GM19328 (cell line): ENCODE measurements at regions not wholly inside any gene's neighbourhood (a gene's known extent, or its start where the extent isn't known, plus 50 kb on each side); places are given as distances from the start of the nearest gene placed in this dataset.

Experiments used
- ATAC-seq: cut with Tn5 transposase; IDR thresholded peaks from one replicate; pipeline ENCODE4 v1.9.1; 2021; ENCODE audit warnings: mild to moderate bottlenecking, moderate library complexity; ENCODE audit not compliant: unreplicated experiment

DNA sequence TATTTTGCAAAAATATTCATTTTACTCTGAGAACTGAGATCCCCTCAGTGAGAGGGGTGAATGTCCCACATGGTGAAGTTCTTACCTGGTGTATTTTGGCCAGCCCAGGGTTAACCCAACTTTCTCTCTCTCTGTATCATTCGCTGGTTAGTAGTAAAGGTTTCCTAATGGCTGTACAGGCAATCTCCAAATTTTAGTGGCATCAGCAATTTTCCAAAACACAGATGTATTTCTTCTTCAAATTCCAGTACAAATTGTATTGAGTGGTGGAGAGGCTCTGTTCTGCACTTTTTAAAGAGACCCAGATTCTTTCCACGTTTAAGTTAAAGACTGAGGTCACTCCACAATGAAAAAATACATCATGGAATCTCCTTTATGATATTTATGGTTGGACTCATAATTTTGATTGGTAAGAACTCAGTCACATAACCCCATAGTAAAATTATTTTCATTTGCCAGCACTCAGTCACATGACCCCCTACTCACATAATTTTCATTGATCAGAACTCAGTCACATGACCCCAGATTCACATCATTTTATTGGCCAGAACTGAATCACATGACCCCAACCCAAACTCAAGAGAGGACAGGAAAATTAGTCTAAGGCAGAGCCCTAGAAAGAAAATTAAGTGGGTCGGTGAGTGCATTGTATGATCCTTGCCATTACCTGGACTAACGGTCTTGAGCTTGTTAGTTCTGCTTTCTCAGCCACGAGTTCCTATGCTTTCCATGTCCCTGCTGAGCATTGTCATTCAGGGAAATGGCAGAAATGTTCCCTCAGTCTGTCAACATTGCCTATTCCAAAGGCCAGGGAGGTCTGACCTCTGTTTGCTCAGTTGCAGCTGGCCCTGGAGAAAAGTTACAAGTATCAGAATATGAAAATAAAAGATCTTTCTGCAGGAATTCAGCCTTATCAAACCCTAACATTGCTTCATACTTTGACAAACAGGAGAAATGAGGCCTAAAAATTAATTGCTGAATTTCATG lies 1536.2 kb downstream of the AACS start:
- no peak for ATAC-seq

GRCh38 chr12:126602612-126603011 lies 1537.4 kb downstream of the AACS start:
- no peak for ATAC-seq

DNA sequence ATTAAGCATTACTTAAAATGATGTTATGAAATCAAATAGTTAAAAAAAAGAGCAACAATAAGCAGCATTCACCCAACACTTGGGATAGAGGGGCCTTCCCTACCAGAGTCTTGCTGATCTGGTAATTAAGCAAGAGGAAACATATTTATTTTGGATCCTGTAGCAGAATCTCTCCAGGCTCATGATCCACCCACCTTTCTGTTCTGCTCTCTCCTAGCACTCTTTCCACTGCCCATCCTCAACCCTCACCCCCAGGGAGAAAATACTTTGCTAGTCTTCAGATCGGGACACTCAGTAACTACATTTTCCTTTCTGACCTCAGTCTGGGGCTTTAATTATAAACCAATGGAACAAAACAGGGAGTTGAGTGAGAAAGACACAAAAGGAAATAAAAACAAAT lies 1541.9 kb downstream of the AACS start:
- ATAC-seq, result no peak

- no peak for ATAC-seq
Observed at GRCh38 chr12:126607867-126608266, 1542.6 kb downstream of the AACS start.

DNA sequence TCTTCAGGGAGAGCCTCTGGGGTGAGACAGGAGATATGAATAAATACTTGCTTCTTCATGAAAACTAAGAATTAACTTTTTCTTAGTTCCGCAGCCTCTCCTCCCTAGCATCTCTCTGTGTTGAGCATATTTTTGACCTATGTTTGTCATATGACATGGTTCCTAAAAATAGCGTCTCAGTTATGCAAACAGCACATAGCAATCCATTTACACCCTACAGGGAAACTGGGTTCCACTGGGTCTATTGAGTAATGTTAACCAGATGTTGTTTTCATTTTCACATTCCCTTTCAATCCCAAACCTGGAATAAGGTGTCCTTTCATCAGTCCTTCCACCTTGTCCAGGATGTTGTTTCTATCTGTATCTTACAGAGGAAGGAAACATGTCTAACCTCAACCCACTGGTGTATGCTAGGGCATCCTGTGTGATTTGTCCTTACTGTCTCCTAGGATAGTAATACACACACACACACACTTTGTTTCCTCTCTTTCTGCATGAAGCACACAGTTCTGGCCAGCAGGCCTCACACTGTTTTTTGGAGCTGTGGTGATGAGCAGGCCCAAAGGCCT lies 1543.5 kb downstream of the AACS start:
- no peak for ATAC-seq

- ATAC-seq, result no peak
Observed at GRCh38 chr12:126616441-126616840, 1551.2 kb downstream of the AACS start.

- ATAC-seq, result no peak
Observed at GRCh38 chr12:126617312-126617711, 1552.1 kb downstream of the AACS start.

GRCh38 chr12:126627596-126627995 lies 1562.4 kb downstream of the AACS start:
- ATAC-seq, result no peak

GRCh38 chr12:126636821-126637220 lies 1571.6 kb downstream of the AACS start:
- no peak for ATAC-seq

- ATAC-seq, result no peak
Observed at GRCh38 chr12:126644236-126645020, 1579.2 kb downstream of the AACS start.

DNA sequence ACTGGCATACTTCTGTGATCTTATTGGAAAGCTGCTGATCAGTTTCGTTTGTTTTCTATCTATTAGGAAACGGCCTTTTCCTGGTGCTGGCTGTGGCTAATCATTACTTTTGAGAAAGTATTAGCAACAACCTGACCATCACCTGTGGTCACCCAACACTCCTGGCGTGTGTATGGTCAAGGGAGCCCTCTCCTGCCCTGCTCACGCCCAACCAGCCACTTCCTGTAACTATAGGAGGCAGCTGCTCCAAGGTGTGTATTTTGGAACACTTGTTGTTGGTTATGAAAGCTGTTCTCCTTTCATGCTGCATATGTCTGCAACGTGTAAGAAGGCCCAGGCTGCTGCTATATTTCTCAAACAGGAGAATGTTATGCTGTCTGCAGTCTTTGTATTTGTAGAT lies 1582.8 kb downstream of the AACS start:
- no peak for ATAC-seq

- ATAC-seq, result no peak
Observed at GRCh38 chr12:126651133-126651532, 1585.9 kb downstream of the AACS start.

GRCh38 chr12:126663304-126664094 lies 1598.3 kb downstream of the AACS start:
- ATAC-seq, result no peak

DNA sequence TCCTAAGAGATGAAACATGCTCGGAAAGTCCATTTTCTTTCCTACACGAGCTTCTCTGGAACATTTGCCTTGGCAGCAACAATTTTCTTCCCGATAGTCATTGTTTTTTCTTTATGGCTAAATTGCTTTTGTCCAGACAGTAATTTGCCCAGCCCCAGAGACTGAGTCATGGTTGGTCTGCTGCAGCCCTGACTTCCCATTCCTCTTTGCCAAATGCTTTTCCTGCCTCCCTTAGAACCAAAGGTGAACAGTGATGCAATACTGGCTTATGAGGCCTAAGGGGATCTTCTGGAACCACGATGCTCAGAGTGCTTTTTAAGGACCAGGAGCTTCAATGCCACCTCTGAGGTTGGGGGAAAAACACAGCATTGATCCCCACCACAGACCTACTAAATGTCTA lies 1599.6 kb upstream of the TMEM132C start:
- ATAC-seq, result no peak

- no peak for ATAC-seq
Observed at GRCh38 chr12:126668538-126668937, 1598.4 kb upstream of the TMEM132C start.

GRCh38 chr12:126668961-126669360 lies 1598.0 kb upstream of the TMEM132C start:
- no peak for ATAC-seq

DNA sequence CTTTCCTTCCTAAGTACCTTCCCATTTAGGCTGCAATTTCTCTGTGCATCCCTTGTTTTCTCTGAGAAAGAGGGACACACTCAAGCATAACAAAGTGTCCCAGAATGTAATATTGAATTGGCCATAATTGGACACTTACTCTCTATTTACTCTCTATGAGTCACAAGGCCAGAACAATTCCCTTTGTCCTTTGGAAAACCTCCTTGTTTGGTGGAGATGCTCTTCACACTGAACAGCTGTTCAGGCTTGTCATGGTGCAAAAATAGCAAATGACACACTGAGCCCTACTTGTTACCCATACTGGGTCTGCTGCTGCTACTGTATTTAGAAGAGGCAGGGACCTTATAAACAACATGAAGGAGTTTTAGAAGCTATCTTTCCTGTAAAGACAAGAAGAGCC lies 1590.5 kb upstream of the TMEM132C start:
- no peak for ATAC-seq

DNA sequence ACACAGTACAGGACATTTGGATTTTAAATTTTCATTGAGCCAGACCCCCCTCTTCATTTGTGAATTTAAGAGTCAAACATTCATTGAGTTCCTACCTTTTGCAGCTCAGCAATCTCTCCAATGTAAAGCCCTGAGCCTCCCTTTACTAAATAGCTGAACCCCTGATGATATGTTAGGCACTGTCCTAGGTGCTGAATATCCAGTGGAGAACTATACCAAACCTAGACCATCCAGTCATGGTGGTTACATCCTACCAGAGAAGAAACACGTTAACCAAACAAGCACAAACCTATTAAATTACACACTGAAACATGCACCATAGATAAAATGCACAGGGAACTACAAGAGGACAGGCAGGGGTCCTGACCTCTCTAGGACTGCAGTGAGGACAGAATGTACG lies 1585.3 kb upstream of the TMEM132C start:
- ATAC-seq, result no peak

- no peak for ATAC-seq
Observed at GRCh38 chr12:126684703-126685102, 1582.3 kb upstream of the TMEM132C start.

DNA sequence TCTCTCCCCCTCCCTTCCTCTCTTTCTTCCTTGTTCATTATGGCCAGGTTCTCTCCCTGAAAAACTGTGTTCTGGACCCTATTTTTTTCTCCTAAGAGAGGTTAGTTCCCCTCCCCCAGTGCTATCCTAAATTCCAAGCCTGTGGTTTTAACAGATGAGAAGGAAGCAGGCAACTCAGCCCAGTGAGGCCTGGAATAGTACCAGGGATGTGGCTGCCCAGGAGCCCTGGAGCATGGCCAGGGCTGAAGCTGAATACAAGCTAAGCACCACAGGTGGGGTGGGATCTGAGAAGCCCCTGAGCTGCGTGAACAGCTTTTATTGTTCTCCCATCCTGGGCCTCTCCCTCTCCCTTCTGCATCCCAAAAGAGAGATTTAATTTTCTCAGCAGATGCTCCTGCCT lies 1581.3 kb upstream of the TMEM132C start:
- ATAC-seq, result no peak

GRCh38 chr12:126688556-126688955 lies 1578.4 kb upstream of the TMEM132C start:
- ATAC-seq, result no peak
